ENCODE measurements at regions not wholly inside any gene's neighbourhood (a gene's known extent, or its start where the extent isn't known, plus 50 kb on each side); places are given as distances from the start of the nearest gene placed in this dataset.

- H3K4me3 ChIP-seq (ENCODE audit: low read length) = no peak overlapping the region
- no peaks in the 10 kb centered on the region for H3K9me3 ChIP-seq (ENCODE audit: control insufficient read depth, low read length)
- no peaks in the 10 kb centered on the region for H3K36me3 ChIP-seq (ENCODE audit: control insufficient read depth, insufficient read depth, low read length, severe bottlenecking)
Measured at GRCh38 chr13:36493046-36493445, 60.8 kb downstream of the CCNA1 start.

GRCh38 chr13:36495431-36495830 lies 63.1 kb downstream of the CCNA1 start:
- no peak overlapping the region for H3K4me3 ChIP-seq (ENCODE audit: low read length)
- H3K27me3 ChIP-seq (replicated peaks; ENCODE audit: control insufficient read depth, insufficient read depth, low read length) = peaks cover 4% of the 10 kb centered on the region
- no peaks in the 10 kb centered on the region for H3K9me3 ChIP-seq (ENCODE audit: control insufficient read depth, low read length)
- H3K9ac ChIP-seq (ENCODE audit: low read length) = no peak overlapping the region
- no peaks in the 10 kb centered on the region for H3K4me1 ChIP-seq (ENCODE audit: control insufficient read depth, insufficient read depth, low read length)
- no peak for DNase-seq (ENCODE audit: low read depth)
- H3K36me3 ChIP-seq (ENCODE audit: control insufficient read depth, insufficient read depth, low read length, severe bottlenecking) = no peaks in the 10 kb centered on the region

More at GRCh38 chr13:36493046-36493445, 60.8 kb downstream of the CCNA1 start:
- Histone ChIP-seq H3K4me1 (ENCODE audit: control insufficient read depth, insufficient read depth, low read length) (no peaks in the 10 kb centered on the region), H3K27me3 (replicated peaks; ENCODE audit: control insufficient read depth, insufficient read depth, low read length) (peaks cover 4% of the 10 kb centered on the region), H3K9ac (ENCODE audit: low read length) (no peak overlapping the region)
- peak; percentile 1 for DNase-seq (ENCODE audit: low read depth)

- peaks cover 6% of the 10 kb centered on the region for H3K9me3 ChIP-seq (ENCODE audit: control insufficient read depth, low read length)
- no peak overlapping the region for H3K9ac ChIP-seq (ENCODE audit: low read length)
- no peaks in the 10 kb centered on the region for H3K27me3 ChIP-seq (replicated peaks; ENCODE audit: control insufficient read depth, insufficient read depth, low read length)
- H3K4me1 ChIP-seq (ENCODE audit: control insufficient read depth, insufficient read depth, low read length) = no peaks in the 10 kb centered on the region
- DNase-seq (ENCODE audit: low read depth) = no peak
- no peaks in the 10 kb centered on the region for H3K36me3 ChIP-seq (ENCODE audit: control insufficient read depth, insufficient read depth, low read length, severe bottlenecking)
- no peak overlapping the region for H3K4me3 ChIP-seq (ENCODE audit: low read length)
Measured at GRCh38 chr13:36509369-36509768, 77.1 kb downstream of the CCNA1 start.

GRCh38 chr13:36512771-36513170 lies 80.5 kb downstream of the CCNA1 start:
- Histone ChIP-seq H3K36me3 (ENCODE audit: control insufficient read depth, insufficient read depth, low read length, severe bottlenecking) (no peaks in the 10 kb centered on the region), H3K4me3 (ENCODE audit: low read length) (no peak overlapping the region), H3K27me3 (replicated peaks; ENCODE audit: control insufficient read depth, insufficient read depth, low read length) (peaks cover 3% of the 10 kb centered on the region), H3K9ac (ENCODE audit: low read length) (no peak overlapping the region), H3K9me3 (ENCODE audit: control insufficient read depth, low read length) (no peaks in the 10 kb centered on the region), H3K4me1 (ENCODE audit: control insufficient read depth, insufficient read depth, low read length) (no peaks in the 10 kb centered on the region)
- no peak for DNase-seq (ENCODE audit: low read depth)

- Histone ChIP-seq H3K4me3 (ENCODE audit: low read length) (no peak overlapping the region), H3K4me1 (ENCODE audit: control insufficient read depth, insufficient read depth, low read length) (no peaks in the 10 kb centered on the region), H3K9ac (ENCODE audit: low read length) (no peak overlapping the region), H3K36me3 (ENCODE audit: control insufficient read depth, insufficient read depth, low read length, severe bottlenecking) (no peaks in the 10 kb centered on the region), H3K27me3 (replicated peaks; ENCODE audit: control insufficient read depth, insufficient read depth, low read length) (peaks cover 3% of the 10 kb centered on the region), H3K9me3 (ENCODE audit: control insufficient read depth, low read length) (no peaks in the 10 kb centered on the region)
- no peak for DNase-seq (ENCODE audit: low read depth)
Measured at GRCh38 chr13:36513266-36513665, 81.0 kb downstream of the CCNA1 start.

- no peak overlapping the region for H3K4me3 ChIP-seq (ENCODE audit: low read length)
- DNase-seq (ENCODE audit: low read depth) = no peak
Measured at GRCh38 chr13:36515466-36515865, 83.2 kb downstream of the CCNA1 start.

GRCh38 chr13:36516225-36516624 lies 83.9 kb downstream of the CCNA1 start:
- H3K36me3 ChIP-seq (ENCODE audit: control insufficient read depth, insufficient read depth, low read length, severe bottlenecking) = no peaks in the 10 kb centered on the region
- H3K9me3 ChIP-seq (ENCODE audit: control insufficient read depth, low read length) = no peaks in the 10 kb centered on the region
- H3K4me1 ChIP-seq (ENCODE audit: control insufficient read depth, insufficient read depth, low read length) = no peaks in the 10 kb centered on the region
- H3K4me3 ChIP-seq (ENCODE audit: low read length) = no peak overlapping the region
- DNase-seq (ENCODE audit: low read depth) = no peak
- no peak overlapping the region for H3K9ac ChIP-seq (ENCODE audit: low read length)
- peaks cover 3% of the 10 kb centered on the region for H3K27me3 ChIP-seq (replicated peaks; ENCODE audit: control insufficient read depth, insufficient read depth, low read length)

More at GRCh38 chr13:36515466-36515865, 83.2 kb downstream of the CCNA1 start:
- no peaks in the 10 kb centered on the region for H3K9me3 ChIP-seq (ENCODE audit: control insufficient read depth, low read length)
- no peaks in the 10 kb centered on the region for H3K4me1 ChIP-seq (ENCODE audit: control insufficient read depth, insufficient read depth, low read length)
- H3K36me3 ChIP-seq (ENCODE audit: control insufficient read depth, insufficient read depth, low read length, severe bottlenecking) = no peaks in the 10 kb centered on the region
- H3K27me3 ChIP-seq (replicated peaks; ENCODE audit: control insufficient read depth, insufficient read depth, low read length) = peaks cover 3% of the 10 kb centered on the region
- no peak overlapping the region for H3K9ac ChIP-seq (ENCODE audit: low read length)

- Histone ChIP-seq H3K4me3 (ENCODE audit: low read length) (no peak overlapping the region), H3K4me1 (ENCODE audit: control insufficient read depth, insufficient read depth, low read length) (no peaks in the 10 kb centered on the region), H3K9me3 (ENCODE audit: control insufficient read depth, low read length) (no peaks in the 10 kb centered on the region), H3K9ac (ENCODE audit: low read length) (no peak overlapping the region), H3K36me3 (ENCODE audit: control insufficient read depth, insufficient read depth, low read length, severe bottlenecking) (no peaks in the 10 kb centered on the region), H3K27me3 (replicated peaks; ENCODE audit: control insufficient read depth, insufficient read depth, low read length) (peaks cover 3% of the 10 kb centered on the region)
- no peak for DNase-seq (ENCODE audit: low read depth)
Measured at GRCh38 chr13:36518707-36519106, 86.4 kb downstream of the CCNA1 start.

- Histone ChIP-seq H3K9me3 (ENCODE audit: control insufficient read depth, low read length) (no peaks in the 10 kb centered on the region), H3K4me3 (ENCODE audit: low read length) (no peak overlapping the region), H3K27me3 (replicated peaks; ENCODE audit: control insufficient read depth, insufficient read depth, low read length) (peaks cover 3% of the 10 kb centered on the region), H3K4me1 (ENCODE audit: control insufficient read depth, insufficient read depth, low read length) (no peaks in the 10 kb centered on the region), H3K36me3 (ENCODE audit: control insufficient read depth, insufficient read depth, low read length, severe bottlenecking) (no peaks in the 10 kb centered on the region), H3K9ac (ENCODE audit: low read length) (no peak overlapping the region)
- DNase-seq (ENCODE audit: low read depth) = no peak
Measured at GRCh38 chr13:36519432-36519831, 87.1 kb downstream of the CCNA1 start.

- DNase-seq (ENCODE audit: low read depth) = no peak
- Histone ChIP-seq H3K27me3 (replicated peaks; ENCODE audit: control insufficient read depth, insufficient read depth, low read length) (peaks cover 3% of the 10 kb centered on the region), H3K9ac (ENCODE audit: low read length) (no peak overlapping the region), H3K4me3 (ENCODE audit: low read length) (no peak overlapping the region), H3K4me1 (ENCODE audit: control insufficient read depth, insufficient read depth, low read length) (no peaks in the 10 kb centered on the region), H3K9me3 (ENCODE audit: control insufficient read depth, low read length) (no peaks in the 10 kb centered on the region), H3K36me3 (ENCODE audit: control insufficient read depth, insufficient read depth, low read length, severe bottlenecking) (no peaks in the 10 kb centered on the region)
Measured at GRCh38 chr13:36520111-36520510, 87.8 kb downstream of the CCNA1 start.

- H3K9me3 ChIP-seq (ENCODE audit: control insufficient read depth, low read length) = peaks cover 7% of the 10 kb centered on the region
- H3K4me3 ChIP-seq (ENCODE audit: low read length) = no peak overlapping the region
- no peak overlapping the region for H3K9ac ChIP-seq (ENCODE audit: low read length)
- H3K4me1 ChIP-seq (ENCODE audit: control insufficient read depth, insufficient read depth, low read length) = peaks cover 9% of the 10 kb centered on the region
- no peak for DNase-seq (ENCODE audit: low read depth)
- H3K27me3 ChIP-seq (replicated peaks; ENCODE audit: control insufficient read depth, insufficient read depth, low read length) = peaks cover 14% of the 10 kb centered on the region
- no peaks in the 10 kb centered on the region for H3K36me3 ChIP-seq (ENCODE audit: control insufficient read depth, insufficient read depth, low read length, severe bottlenecking)
Measured at GRCh38 chr13:36526897-36527296, 94.6 kb downstream of the CCNA1 start.

- DNase-seq (ENCODE audit: low read depth) = no peak
- H3K36me3 ChIP-seq (ENCODE audit: control insufficient read depth, insufficient read depth, low read length, severe bottlenecking) = no peaks in the 10 kb centered on the region
- no peak overlapping the region for H3K9ac ChIP-seq (ENCODE audit: low read length)
- H3K4me1 ChIP-seq (ENCODE audit: control insufficient read depth, insufficient read depth, low read length) = peaks cover 9% of the 10 kb centered on the region
- peaks cover 14% of the 10 kb centered on the region for H3K27me3 ChIP-seq (replicated peaks; ENCODE audit: control insufficient read depth, insufficient read depth, low read length)
- H3K9me3 ChIP-seq (ENCODE audit: control insufficient read depth, low read length) = peaks cover 7% of the 10 kb centered on the region
- H3K4me3 ChIP-seq (ENCODE audit: low read length) = no peak overlapping the region
Measured at GRCh38 chr13:36528105-36528504, 95.8 kb downstream of the CCNA1 start.
